Endothelial cell of hepatic sinusoid (primary cell): ENCODE measurements at regions not wholly inside any gene's neighbourhood (a gene's known extent, or its start where the extent isn't known, plus 50 kb on each side); places are given as distances from the start of the nearest gene placed in this dataset.

Experiments
- in situ Hi-C: cut with HindIII; loops from 2 replicates; pipeline ENCODE4 v1.10.0; 2017; ENCODE audit warnings: low sequenced_read_pairs

- in situ Hi-C loops, result loop anchor here (5.0 kb wide), 1 partner anchor 85 kb away; no protein-coding TSS in a partner anchor
These were observed 59.2 kb upstream of the SHISAL1 start for GRCh38 chr22:44371741-44372525.

GRCh38 chr22:44369916-44370801 is 57.4 kb upstream of the SHISAL1 start:
- in situ Hi-C loops, result loop anchor here (5.0 kb wide), 1 partner anchor 87 kb away; no protein-coding TSS in a partner anchor

DNA sequence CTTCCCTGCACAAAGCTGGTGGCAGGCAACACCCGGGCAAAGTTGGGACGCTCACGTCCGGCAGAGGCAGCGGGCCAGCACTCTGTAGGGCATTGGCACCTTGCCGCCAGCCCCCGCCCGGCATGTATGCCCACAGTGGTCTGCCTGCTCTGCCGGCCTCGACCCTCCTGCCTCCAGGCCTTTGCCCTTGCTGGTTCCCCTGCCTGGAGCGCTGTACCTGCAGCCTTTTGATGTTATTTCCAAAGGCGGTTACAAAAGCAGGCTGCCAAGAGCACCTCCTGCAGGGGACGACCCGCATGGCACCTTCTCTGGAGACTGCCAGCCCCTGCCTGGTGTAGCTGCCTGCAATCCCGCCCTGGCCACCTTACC is 56.5 kb upstream of the SHISAL1 start:
- in situ Hi-C loops, result no loop called here

DNA sequence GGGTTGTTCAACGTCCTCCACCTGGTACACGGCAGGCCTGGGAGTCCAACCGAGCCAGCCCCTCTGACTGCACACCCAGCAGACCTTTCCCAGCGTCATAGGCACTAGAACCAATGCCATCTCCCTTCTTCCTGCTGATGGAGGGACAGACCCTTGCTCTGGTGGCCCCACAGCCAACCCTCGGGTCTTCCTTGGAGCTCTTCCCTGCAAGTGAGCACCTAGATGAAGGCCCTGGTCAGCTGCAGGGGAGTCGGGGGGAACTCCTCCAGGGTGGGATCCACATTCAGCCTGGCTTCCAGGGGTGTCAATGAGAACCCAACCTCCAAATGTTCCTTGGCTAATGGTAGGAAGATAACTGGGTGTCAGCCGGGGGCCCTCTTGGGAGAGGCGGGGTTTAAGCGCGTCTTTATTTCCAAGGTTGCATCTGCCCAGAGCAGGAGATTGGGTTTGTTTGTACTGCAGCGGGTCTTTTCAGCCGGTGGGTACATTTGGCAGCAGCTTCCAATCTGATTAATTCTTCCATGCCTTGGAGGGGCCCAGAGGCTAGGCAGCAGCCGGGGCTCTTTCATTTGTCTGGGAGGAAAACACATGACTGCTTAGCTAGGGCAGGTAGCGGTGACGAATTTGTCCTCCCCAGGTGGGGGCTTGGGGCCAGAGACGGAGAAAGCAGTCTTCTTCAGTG is 56.0 kb upstream of the SHISAL1 start:
- in situ Hi-C loops, result no loop called here

DNA sequence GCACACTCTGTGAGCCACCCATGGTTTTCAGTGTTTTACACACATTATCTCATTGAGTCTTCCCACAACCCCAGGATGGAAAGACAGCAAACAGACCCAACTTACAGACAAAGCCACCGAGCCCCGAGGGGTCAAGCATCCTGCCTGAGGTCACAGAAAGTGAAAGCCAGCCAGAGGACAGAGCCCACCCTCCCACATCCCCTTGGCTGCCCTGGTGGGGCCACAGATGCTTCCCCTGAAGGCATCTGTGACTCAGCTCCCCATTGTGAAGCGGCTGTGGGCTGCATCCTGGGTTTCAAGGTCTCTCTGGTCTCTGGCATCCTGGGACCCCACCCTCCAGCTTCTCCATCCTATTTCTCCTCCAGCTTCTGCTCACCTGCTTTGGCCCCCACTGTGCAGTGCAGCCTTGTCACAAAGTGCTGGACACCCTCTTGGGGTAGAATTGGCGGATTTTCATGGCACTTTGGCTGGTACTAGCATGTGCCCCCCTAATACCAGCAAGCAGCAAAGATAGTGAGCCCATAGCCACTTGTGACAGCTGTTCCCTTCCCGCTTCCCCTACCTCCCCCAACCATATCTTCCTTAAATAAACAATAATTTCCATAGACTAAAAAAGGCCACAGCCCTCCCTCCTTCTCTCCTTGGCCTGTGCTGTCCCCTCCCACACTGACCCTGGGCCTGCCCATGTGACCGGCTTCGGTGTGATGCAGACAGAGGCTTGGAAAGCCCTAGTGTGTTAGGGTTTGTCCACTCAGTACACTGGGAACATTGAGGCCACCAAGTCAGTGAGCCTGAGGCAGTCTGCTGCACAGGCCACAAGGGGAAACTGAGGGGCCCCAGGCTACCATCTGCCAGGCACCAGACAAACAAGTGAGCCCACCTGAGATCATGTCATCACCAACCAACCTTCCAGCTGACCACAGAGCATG is 53.9 kb upstream of the SHISAL1 start:
- in situ Hi-C loops, result no loop called here

GRCh38 chr22:44365832-44366231 is 53.1 kb upstream of the SHISAL1 start:
- in situ Hi-C loops, result no loop called here

- in situ Hi-C loops, result no loop called here
These were observed 52.4 kb upstream of the SHISAL1 start for GRCh38 chr22:44365191-44365590.

GRCh38 chr22:44364751-44365130 is 52.0 kb upstream of the SHISAL1 start:
- in situ Hi-C loops, result no loop called here

GRCh38 chr22:44363980-44364750 is 51.4 kb upstream of the SHISAL1 start:
- in situ Hi-C loops, result no loop called here

DNA sequence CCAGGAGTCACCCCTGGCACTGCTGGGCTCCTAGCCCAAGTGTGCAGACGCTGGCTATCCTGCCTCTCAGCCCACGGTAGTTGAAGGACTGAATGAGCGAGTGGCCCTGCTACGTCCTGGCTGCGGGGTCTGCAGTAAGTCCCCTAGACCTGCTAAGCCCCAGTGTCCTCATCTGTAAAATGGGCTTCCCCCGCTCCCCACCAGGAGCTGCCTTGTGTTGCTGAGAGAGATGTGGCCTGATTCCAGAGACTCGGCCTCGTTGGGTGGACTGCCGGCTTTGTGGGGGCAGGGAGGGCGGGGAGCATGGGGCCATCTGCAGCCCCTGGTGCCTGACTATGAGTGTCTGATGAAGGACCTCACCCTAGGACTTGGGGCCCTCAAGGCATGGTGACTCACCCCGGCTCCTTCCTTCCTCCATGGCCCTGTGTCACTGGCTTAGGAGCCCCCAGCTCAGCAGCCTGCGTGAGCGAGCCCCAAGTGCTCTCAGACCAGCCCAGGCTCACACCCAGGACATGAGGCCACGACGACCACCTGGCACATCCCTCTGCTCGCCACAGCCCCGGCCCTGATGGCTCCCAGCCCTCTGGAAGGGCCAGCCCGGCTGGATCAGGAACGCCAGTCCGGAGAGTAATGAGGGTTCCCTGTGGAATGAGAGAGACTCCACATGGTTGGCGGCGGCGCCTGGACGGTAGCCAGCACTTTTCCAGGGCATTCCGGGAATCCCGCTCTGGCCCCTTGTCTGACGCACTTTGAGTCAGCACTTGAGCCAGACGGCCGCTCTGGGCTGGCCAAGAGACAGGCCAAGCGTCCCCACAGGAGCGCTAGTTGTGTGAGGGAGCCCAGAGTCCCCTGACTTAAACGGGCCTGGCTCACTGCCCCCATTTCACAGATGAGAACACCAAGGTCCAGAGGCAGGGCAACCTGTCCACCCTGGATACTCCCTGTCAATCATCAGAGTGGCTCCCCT is 50.5 kb upstream of the SHISAL1 start:
- in situ Hi-C loops, result no loop called here

DNA sequence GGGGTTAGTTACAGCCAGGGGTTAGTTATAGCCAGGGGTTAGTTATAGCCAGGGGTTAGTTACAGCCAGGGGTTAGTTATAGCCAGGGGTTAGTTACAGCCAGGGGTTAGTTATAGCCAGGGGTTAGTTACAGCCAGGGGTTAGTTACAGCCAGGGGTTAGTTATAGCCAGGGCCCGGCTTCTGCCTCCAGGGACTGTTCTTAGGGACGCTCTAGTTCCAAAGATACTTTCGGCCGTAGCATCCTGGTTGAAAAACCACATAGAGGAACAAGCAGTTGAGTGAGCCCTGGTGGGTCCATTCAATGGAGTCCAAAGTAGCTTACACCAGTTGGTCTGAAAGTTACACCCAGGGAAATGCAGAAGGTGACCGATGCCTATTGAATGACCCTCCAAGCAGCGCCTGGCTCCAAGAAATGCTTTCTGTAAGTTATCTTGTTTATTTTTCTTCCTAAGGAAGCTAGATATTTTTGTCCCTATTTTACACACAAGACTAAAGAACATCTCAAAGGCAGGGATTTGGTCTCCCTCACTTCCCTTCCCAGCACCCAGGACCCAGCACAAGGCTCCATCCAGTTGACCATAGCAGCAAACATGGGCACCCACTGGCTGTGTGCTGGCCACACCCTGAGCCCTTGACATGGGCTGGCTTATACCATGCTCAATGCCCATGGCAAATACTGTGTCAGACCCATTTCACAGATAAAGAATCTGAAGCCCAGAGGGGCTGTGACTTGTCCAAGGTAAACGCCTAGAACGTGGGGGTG is 49.7 kb upstream of the SHISAL1 start:
- in situ Hi-C loops, result no loop called here
